ENCODE measurements at regions not wholly inside any gene's neighbourhood (a gene's known extent, or its start where the extent isn't known, plus 50 kb on each side); places are given as distances from the start of the nearest gene placed in this dataset.

- no peak for DNase-seq (ENCODE audit: low spot score)
Observed at GRCh38 chr16:52052818-52053217, 494.1 kb downstream of the TOX3 start.

GRCh38 chr16:52051414-52052172 is 495.4 kb downstream of the TOX3 start:
- no peak for DNase-seq (ENCODE audit: low spot score)

GRCh38 chr16:52050418-52050817 is 496.5 kb downstream of the TOX3 start:
- DNase-seq (ENCODE audit: low spot score): no peak

- DNase-seq (ENCODE audit: low spot score): no peak
Observed at GRCh38 chr16:52035436-52035835, 511.5 kb downstream of the TOX3 start.

GRCh38 chr16:52034830-52035229 is 512.1 kb downstream of the TOX3 start:
- DNase-seq (ENCODE audit: low spot score): no peak

- DNase-seq (ENCODE audit: low spot score): no peak
Observed at GRCh38 chr16:52033992-52034391, 513.0 kb downstream of the TOX3 start.

- no peak for DNase-seq (ENCODE audit: low spot score)
Observed at GRCh38 chr16:52022980-52023379, 524.0 kb downstream of the TOX3 start.

GRCh38 chr16:52022177-52022576 is 524.8 kb downstream of the TOX3 start:
- DNase-seq (ENCODE audit: low spot score): no peak

GRCh38 chr16:52016387-52016786 is 530.6 kb downstream of the TOX3 start:
- no peak for DNase-seq (ENCODE audit: low spot score)

GRCh38 chr16:52005551-52005950 is 541.4 kb downstream of the TOX3 start:
- no peak for DNase-seq (ENCODE audit: low spot score)

- no peak for DNase-seq (ENCODE audit: low spot score)
Observed at GRCh38 chr16:52004343-52004742, 542.6 kb downstream of the TOX3 start.

- no peak for DNase-seq (ENCODE audit: low spot score)
Observed at GRCh38 chr16:52002026-52002425, 544.9 kb downstream of the TOX3 start.

- no peak for DNase-seq (ENCODE audit: low spot score)
Observed at GRCh38 chr16:51996516-51996915, 550.4 kb downstream of the TOX3 start.

- no peak for DNase-seq (ENCODE audit: low spot score)
Observed at GRCh38 chr16:51994597-51994996, 552.3 kb downstream of the TOX3 start.

GRCh38 chr16:51989637-51990230 is 557.2 kb downstream of the TOX3 start:
- no peak for DNase-seq (ENCODE audit: low spot score)

GRCh38 chr16:51988977-51989376 is 558.0 kb downstream of the TOX3 start:
- no peak for DNase-seq (ENCODE audit: low spot score)

- no peak for DNase-seq (ENCODE audit: low spot score)
Observed at GRCh38 chr16:51987519-51987918, 559.4 kb downstream of the TOX3 start.

- no peak for DNase-seq (ENCODE audit: low spot score)
Observed at GRCh38 chr16:51986717-51987116, 560.2 kb downstream of the TOX3 start.

- no peak for DNase-seq (ENCODE audit: low spot score)
Observed at GRCh38 chr16:51986301-51986700, 560.6 kb downstream of the TOX3 start.

- DNase-seq (ENCODE audit: low spot score): no peak
Observed at GRCh38 chr16:51985126-51985525, 561.8 kb downstream of the TOX3 start.

GRCh38 chr16:51984395-51984794 is 562.5 kb downstream of the TOX3 start:
- DNase-seq (ENCODE audit: low spot score): no peak

GRCh38 chr16:51982715-51983680 is 563.9 kb downstream of the TOX3 start:
- no peak for DNase-seq (ENCODE audit: low spot score)

- DNase-seq (ENCODE audit: low spot score): no peak
Observed at GRCh38 chr16:51981725-51982124, 565.2 kb downstream of the TOX3 start.

Data from HuH-7.5 (cell line).